ENCODE measurements at regions not wholly inside any gene's neighbourhood (a gene's known extent, or its start where the extent isn't known, plus 50 kb on each side); places are given as distances from the start of the nearest gene placed in this dataset.

DNA sequence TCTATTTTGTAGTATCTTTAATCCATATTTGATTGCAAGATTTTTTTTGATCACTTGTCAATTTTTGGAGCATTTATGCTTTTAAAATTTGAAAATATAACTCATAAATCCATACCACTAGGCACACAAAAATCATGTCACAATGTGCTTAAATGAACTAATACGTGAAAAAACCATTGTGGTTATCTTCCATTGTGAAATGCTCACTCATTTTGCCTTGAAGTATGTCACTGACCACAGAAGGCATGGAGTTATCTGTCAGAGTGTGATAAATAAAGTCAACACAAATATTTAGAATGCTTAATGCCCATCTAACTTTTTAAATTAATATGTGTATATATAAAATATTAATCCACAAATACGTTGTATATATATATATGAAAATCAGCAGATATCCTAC, 347.2 kb downstream of the PTPRC start:
- TF ChIP-seq EP300 (IDR thresholded peaks at IDR 0.05) (no peak), POLR2A (IDR thresholded peaks at IDR 0.05) (no peak), CTCF (IDR thresholded peaks at IDR 0.05) (no peak)

Measured in sigmoid colon (tissue), 4 donors.